ENCODE measurements at regions not wholly inside any gene's neighbourhood (a gene's known extent, or its start where the extent isn't known, plus 50 kb on each side); places are given as distances from the start of the nearest gene placed in this dataset.
A peak's percentile ranks its signal among the peaks of the same experiment; 100 is the strongest.

DNA sequence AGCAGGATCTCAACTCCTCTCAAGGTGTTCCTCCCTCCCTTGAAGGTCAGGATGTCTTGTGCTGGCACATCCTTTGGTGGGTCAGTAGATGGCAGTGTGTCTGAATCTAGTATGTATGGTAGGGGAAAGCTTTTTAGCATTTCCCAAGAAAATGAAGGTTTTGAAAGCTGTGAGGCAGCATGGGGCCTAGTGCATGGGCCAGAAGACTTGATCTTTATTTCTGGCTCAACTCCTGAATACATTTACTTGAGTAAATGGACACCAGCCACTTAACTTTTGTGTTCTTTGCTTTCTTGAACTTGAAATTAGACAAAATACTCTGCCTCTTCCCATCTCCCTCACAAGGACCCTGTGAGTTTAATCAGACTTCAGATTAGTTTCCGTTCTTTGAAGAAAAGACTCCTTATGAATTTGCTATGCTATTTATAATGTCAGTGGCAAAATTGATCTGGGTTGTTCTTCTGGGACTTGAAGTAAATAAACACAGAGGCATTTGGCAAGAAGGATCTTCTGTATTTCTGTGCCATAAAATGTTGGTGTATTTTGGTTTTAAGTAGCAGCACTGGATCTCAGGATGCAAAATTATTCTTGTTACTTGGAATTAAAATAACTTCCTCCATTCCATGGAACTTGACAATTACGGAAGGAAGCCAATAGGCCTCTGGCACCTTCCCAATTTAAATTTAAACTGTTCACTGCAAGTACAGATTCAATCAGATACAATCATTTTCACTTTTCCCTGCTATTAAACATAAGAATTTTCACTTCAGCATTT is 288.8 kb downstream of the CASP12 start:
- TF ChIP-seq, protein P1, sequence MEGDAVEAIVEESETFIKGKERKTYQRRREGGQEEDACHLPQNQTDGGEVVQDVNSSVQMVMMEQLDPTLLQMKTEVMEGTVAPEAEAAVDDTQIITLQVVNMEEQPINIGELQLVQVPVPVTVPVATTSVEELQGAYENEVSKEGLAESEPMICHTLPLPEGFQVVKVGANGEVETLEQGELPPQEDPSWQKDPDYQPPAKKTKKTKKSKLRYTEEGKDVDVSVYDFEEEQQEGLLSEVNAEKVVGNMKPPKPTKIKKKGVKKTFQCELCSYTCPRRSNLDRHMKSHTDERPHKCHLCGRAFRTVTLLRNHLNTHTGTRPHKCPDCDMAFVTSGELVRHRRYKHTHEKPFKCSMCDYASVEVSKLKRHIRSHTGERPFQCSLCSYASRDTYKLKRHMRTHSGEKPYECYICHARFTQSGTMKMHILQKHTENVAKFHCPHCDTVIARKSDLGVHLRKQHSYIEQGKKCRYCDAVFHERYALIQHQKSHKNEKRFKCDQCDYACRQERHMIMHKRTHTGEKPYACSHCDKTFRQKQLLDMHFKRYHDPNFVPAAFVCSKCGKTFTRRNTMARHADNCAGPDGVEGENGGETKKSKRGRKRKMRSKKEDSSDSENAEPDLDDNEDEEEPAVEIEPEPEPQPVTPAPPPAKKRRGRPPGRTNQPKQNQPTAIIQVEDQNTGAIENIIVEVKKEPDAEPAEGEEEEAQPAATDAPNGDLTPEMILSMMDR (IDR thresholded peaks at IDR 0.05) = peak in 3 of 4 experiments; percentile 10 to 54 (median 20)
- TF ChIP-seq POLR2AphosphoS5 (IDR thresholded peaks at IDR 0.05) = no peak
- TF ChIP-seq POLR2A (IDR thresholded peaks at IDR 0.05) = no peak
